ENCODE measurements at regions not wholly inside any gene's neighbourhood (a gene's known extent, or its start where the extent isn't known, plus 50 kb on each side); places are given as distances from the start of the nearest gene placed in this dataset.

GRCh38 chr6:160882006-160882405 lies 109.6 kb upstream of the MAP3K4 start (continued):
- TF ChIP-seq, protein P1, sequence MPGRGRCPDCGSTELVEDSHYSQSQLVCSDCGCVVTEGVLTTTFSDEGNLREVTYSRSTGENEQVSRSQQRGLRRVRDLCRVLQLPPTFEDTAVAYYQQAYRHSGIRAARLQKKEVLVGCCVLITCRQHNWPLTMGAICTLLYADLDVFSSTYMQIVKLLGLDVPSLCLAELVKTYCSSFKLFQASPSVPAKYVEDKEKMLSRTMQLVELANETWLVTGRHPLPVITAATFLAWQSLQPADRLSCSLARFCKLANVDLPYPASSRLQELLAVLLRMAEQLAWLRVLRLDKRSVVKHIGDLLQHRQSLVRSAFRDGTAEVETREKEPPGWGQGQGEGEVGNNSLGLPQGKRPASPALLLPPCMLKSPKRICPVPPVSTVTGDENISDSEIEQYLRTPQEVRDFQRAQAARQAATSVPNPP (CRISPR knock-in tag; IDR thresholded peaks at IDR 0.05): no peak
- TF ChIP-seq ZBTB39 (CRISPR knock-in tag; IDR thresholded peaks at IDR 0.05): no peak

DNA sequence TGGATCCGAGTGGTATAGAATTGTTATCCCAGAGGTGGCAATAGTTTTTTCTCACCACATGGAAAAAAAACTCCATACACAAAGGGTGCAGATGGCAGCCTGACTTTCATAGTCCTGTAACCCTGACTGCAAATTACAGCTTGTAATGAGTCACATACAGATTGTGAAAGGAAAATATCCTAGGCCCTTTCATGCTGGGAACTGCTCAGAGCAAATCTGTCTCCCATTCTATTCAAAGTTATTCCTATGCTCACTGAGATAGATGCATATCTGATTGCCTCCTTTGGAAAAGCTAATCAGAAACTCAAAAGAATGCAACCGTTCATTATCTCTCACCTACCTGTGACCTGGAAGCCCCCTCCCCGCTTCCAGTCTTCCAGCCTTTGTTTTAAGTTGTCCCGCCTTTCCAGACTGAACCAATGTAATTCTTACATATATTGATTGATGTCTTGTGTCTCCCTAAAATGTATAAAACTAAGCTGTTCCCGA lies 108.7 kb upstream of the MAP3K4 start:
- in situ Hi-C loops (cut with HindIII; ENCODE audit: extremely low pct_ligation_motif_present, low pct_unique_long_range_greater_than_20kb) (no loop called here), intact Hi-C loops (cut with micrococcal nuclease; ENCODE audit: unreplicated experiment) (no loop called here)
- no peak for FAIRE-seq
- TF ChIP-seq ZNF329 (CRISPR knock-in tag; IDR thresholded peaks at IDR 0.05; ENCODE audit: low read depth) (no peak), ZNF563 (CRISPR knock-in tag; IDR thresholded peaks at IDR 0.05) (no peak), MEIS1 (CRISPR knock-in tag; IDR thresholded peaks at IDR 0.05; ENCODE audit: borderline replicate concordance) (no peak), ZNF883 (CRISPR knock-in tag; IDR thresholded peaks at IDR 0.05; ENCODE audit: not compliant biosample characterization) (no peak), GATA4 (IDR thresholded peaks at IDR 0.05; ENCODE audit: borderline replicate concordance, low read depth) (no peak), DNMT1 (CRISPR knock-in tag; IDR thresholded peaks at IDR 0.05) (no peak), POLR2A (IDR thresholded peaks at IDR 0.05; ENCODE audit: insufficient read depth in 1 of 2, low read depth in 2 of 2, low read length in 2 of 2) (no peak), ZBTB8A (CRISPR knock-in tag; IDR thresholded peaks at IDR 0.05; ENCODE audit: borderline replicate concordance, low read depth) (no peak), MTF2 (CRISPR knock-in tag; IDR thresholded peaks at IDR 0.05; ENCODE audit: borderline replicate concordance) (no peak), POLR2AphosphoS2 (IDR thresholded peaks at IDR 0.05; ENCODE audit: low read depth, low read length) (no peak), ZNF496 (CRISPR knock-in tag; IDR thresholded peaks at IDR 0.05; ENCODE audit: insufficient replicate concordance) (no peak)
- TF ChIP-seq, protein P2, sequence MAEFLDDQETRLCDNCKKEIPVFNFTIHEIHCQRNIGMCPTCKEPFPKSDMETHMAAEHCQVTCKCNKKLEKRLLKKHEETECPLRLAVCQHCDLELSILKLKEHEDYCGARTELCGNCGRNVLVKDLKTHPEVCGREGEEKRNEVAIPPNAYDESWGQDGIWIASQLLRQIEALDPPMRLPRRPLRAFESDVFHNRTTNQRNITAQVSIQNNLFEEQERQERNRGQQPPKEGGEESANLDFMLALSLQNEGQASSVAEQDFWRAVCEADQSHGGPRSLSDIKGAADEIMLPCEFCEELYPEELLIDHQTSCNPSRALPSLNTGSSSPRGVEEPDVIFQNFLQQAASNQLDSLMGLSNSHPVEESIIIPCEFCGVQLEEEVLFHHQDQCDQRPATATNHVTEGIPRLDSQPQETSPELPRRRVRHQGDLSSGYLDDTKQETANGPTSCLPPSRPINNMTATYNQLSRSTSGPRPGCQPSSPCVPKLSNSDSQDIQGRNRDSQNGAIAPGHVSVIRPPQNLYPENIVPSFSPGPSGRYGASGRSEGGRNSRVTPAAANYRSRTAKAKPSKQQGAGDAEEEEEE (CRISPR knock-in tag; IDR thresholded peaks at IDR 0.05; ENCODE audit: borderline replicate concordance): no peak
- TF ChIP-seq, protein P3, sequence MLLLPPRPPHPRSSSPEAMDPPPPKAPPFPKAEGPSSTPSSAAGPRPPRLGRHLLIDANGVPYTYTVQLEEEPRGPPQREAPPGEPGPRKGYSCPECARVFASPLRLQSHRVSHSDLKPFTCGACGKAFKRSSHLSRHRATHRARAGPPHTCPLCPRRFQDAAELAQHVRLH (CRISPR knock-in tag; IDR thresholded peaks at IDR 0.05; ENCODE audit: borderline replicate concordance, low read depth): no peak
- WGBS (ENCODE audit: low lambda C conversion rate): 35% methylated on average over 5 of the region's 5 CpGs
- no peak for ATAC-seq
- CTCF ChIA-PET (ENCODE audit: low intra/inter-chr PET ratio, low total read pairs): no interaction called here
- H3K36me3 ChIP-seq (replicated peaks in 1 of 2; ENCODE audit: control insufficient read depth in 1 of 2, insufficient read depth in 2 of 2, low read length in 2 of 2): no peaks in the 10 kb centered on the region
- no peaks in the 10 kb centered on the region for H4K20me1 ChIP-seq (ENCODE audit: insufficient read depth, low read length)
- H3K9ac ChIP-seq (ENCODE audit: insufficient read depth, low read depth, low read length): no peak overlapping the region
- no peaks in the 10 kb centered on the region for H3K27me3 ChIP-seq (ENCODE audit: control insufficient read depth in 1 of 2, insufficient read depth in 2 of 2, low read length in 2 of 2)
- no peak overlapping the region for H2AFZ ChIP-seq (ENCODE audit: low read length)
- H3K4me2 ChIP-seq (ENCODE audit: low read depth, low read length): no peak overlapping the region
- no TSS peak for BruUV-seq (replicated peaks)
- H3K27ac ChIP-seq (ENCODE audit: extremely low read length, insufficient read depth, low read length): no peak overlapping the region
- DNase-seq (ENCODE audit: low spot score): no peak
- H3K79me2 ChIP-seq (ENCODE audit: insufficient read depth, low read length): no peaks in the 10 kb centered on the region
- no peaks in the 10 kb centered on the region for H3K4me1 ChIP-seq (ENCODE audit: insufficient read depth, low read length)
- no peaks in the 10 kb centered on the region for H3K9me3 ChIP-seq (ENCODE audit: low read length)
- POLR2A ChIA-PET: no interaction called here
- no peak overlapping the region for H3K4me3 ChIP-seq (replicated peaks in 1 of 3; ENCODE audit: insufficient read depth in 1 of 3, low read depth in 2 of 3, low read length in 3 of 3)

Data from HepG2 (cell line).